Right atrium auricular region (tissue), 2 donors: ENCODE measurements at regions not wholly inside any gene's neighbourhood (a gene's known extent, or its start where the extent isn't known, plus 50 kb on each side); places are given as distances from the start of the nearest gene placed in this dataset.
"Not testable (repeated sequence)": the region's sequence is repeated elsewhere in the genome, so short reads cannot be mapped to it uniquely, and the experiment has no call there.

ENCODE experiments used
- DNase-seq: peaks from one replicate; pipeline ENCODE4 v3.0.0-alpha.2; 2019; ENCODE audit warnings: low spot score
- H3K27ac ChIP-seq, 2 donors: fragments of 200-600 bp; sonication (generic); 1 replicate in 1 of 2; 2 replicates in 1 of 2; pipeline ENCODE4 v1.5.1; 2016 to 2019
- H3K27me3 ChIP-seq, 2 donors: fragments of 200-600 bp; sonication (generic); one replicate each; pipeline versions ENCODE4 v1.5.1 to v1.6.0; 2017 to 2019
- H3K36me3 ChIP-seq: fragments of 200-600 bp; sonication (generic); one replicate; pipeline ENCODE4 v1.5.1; 2016
- H3K4me1 ChIP-seq, 2 donors: fragments of 200-600 bp; sonication (generic); one replicate each; pipeline versions ENCODE4 v1.5.1 to v1.6.0; 2017 to 2019
- H3K4me3 ChIP-seq, 2 donors: fragments of 200-600 bp; sonication (generic); 1 replicate in 1 of 2; 2 replicates in 1 of 2; pipeline ENCODE4 v1.5.1; 2017 to 2019; ENCODE audit warnings: mild to moderate bottlenecking in 1 of 2, moderate library complexity in 1 of 2
- H3K9me3 ChIP-seq, 2 donors: fragments of 200-600 bp; sonication (generic); one replicate each; pipeline ENCODE4 v1.5.1; 2019
- CTCF ChIP-seq, 2 donors: fragments of 200-600 bp; sonication (generic); IDR thresholded peaks; one replicate each; pipeline ENCODE4 v1.5.1; 2019; ENCODE audit warnings: antibody characterized with exemption in 2 of 2

DNA sequence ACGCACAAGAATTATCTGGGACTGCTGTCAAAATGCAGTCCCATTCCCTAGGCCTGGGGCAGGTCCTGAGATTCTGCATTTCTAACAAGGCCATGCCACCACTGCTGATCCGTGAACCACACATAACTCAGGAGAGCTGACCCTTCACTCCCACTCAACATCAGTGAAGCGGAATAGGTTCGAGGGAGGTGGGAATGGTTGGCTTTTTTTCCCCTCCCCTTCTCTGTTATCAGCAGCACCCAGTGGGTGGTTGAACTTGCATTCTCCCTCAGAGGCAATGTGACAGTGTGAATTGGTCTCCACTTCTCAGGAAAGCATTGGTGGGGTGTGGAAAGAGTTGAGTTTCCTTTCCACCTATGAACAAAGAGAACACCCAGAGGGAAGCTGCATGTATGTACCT lies 344.3 kb downstream of the GADD45G start:
- no peak for TF ChIP-seq CTCF (IDR thresholded peaks at IDR 0.05)
- Histone ChIP-seq H3K4me1 (peaks cover 0 to 4% of the 10 kb centered on the region in 2 donors), H3K4me3 (no peak overlapping the region), H3K27ac (no peak overlapping the region), H3K27me3 (no peaks in the 10 kb centered on the region), H3K9me3 (no peaks in the 10 kb centered on the region), H3K36me3 (no peaks in the 10 kb centered on the region)
- DNase-seq: no peak

- no peaks in the 10 kb centered on the region for H3K27me3 ChIP-seq
- peaks cover 0 to 7% of the 10 kb centered on the region in 2 donors for H3K4me1 ChIP-seq
- no peaks in the 10 kb centered on the region for H3K36me3 ChIP-seq
- no peak overlapping the region for H3K27ac ChIP-seq
- no peak for DNase-seq
- H3K4me3 ChIP-seq: no peak overlapping the region
- TF ChIP-seq CTCF (IDR thresholded peaks at IDR 0.05): no peak
- no peaks in the 10 kb centered on the region for H3K9me3 ChIP-seq
Observed at GRCh38 chr9:89951675-89952074, 346.9 kb downstream of the GADD45G start.

DNA sequence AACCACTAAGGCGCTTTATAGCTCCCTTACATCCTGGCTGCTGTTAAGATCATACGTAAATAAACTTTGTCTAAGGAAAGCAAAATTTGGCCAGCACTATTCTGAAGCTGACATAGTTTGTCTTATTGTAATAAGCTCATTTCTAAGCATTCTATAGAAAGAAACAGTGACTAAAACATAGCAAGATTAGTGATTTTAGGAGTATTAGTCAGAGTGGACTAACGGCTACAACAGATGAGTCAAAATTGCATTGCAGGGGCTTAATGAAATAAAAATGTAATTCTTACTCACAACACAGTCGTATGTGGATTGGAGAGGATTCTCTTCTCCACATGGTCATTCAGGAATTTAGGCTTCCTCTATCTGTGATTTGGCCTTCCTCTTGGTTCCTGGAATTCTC lies 347.6 kb downstream of the GADD45G start:
- TF ChIP-seq CTCF (IDR thresholded peaks at IDR 0.05): no peak
- no peak for DNase-seq

DNA sequence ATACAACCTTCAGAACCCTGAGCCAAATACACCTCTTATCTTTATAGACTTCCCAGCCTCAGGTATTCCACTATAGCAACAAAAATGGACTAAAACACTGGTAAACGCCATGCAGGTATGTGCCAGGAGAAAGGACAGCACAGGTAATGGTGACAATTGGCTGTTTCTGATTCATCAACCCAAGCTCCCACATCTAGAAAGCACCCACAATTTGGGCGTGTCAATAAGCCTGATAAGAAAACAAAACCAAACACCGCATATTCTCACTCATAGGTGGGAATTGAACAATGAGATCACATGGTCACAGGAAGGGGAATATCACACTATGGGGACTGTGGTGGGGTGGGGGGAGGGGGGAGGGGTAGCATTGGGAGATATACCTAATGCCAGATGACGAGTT lies 348.5 kb downstream of the GADD45G start:
- H3K36me3 ChIP-seq, H3K27ac ChIP-seq, H3K27me3 ChIP-seq, H3K4me3 ChIP-seq, DNase-seq, H3K4me1 ChIP-seq, H3K9me3 ChIP-seq: not testable (repeated sequence)

More for the DNA sequence above, 347.6 kb downstream of the GADD45G start:
- Histone ChIP-seq H3K9me3 (no peaks in the 10 kb centered on the region), H3K27me3 (no peaks in the 10 kb centered on the region), H3K4me3 (no peak overlapping the region), H3K36me3 (no peaks in the 10 kb centered on the region), H3K27ac (no peak overlapping the region), H3K4me1 (peaks cover 0 to 7% of the 10 kb centered on the region in 2 donors)

DNA sequence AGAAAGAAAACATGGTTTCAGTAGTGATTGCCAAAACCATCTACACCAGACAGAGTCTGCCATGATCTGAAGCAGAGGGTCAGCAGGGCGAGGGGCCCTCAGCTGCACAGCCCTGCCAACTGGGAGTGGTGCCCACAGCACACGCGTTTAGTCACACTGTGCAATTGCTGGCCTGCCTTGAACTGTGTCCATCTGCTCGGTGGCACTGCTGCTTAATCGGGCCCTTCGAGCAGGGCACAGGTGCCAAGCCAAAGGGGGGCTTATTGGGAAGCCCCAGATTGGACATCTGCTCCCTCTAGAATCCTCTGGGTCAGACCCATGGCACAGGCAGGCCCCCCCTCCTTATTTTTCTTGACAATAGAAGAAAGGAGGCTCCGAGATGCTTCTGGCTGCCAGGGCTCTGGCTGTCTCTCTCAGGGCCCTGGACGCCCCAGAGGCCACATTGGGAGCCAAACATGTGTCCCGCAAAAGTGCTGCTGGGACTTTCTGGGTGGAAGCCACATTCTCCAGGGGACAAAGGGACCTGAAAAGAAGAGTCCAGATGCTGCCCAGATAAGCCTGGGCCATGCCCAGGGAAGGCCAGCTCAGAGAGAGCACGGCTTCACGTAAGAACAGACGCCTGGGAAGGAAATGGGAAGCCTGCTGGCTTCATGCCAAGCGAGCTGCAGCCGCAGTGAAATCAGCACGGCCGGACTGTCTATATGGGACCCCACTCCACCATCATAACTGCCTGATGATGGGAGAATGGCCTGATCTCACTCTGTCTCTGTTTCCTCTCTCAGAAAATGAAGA lies 349.2 kb downstream of the GADD45G start:
- no peak overlapping the region for H3K27ac ChIP-seq
- no peaks in the 10 kb centered on the region for H3K27me3 ChIP-seq

GRCh38 chr9:89955144-89955543 lies 350.3 kb downstream of the GADD45G start:
- Histone ChIP-seq H3K27me3 (no peaks in the 10 kb centered on the region), H3K36me3 (no peaks in the 10 kb centered on the region), H3K9me3 (no peaks in the 10 kb centered on the region), H3K4me3 (no peak overlapping the region), H3K27ac (no peak overlapping the region), H3K4me1 (peaks cover 0 to 7% of the 10 kb centered on the region in 2 donors)
- DNase-seq: no peak
- TF ChIP-seq CTCF (IDR thresholded peaks at IDR 0.05): no peak

More for the DNA sequence above, 349.2 kb downstream of the GADD45G start:
- H3K4me1 ChIP-seq: peaks cover 0 to 7% of the 10 kb centered on the region in 2 donors
- no peak for DNase-seq
- H3K9me3 ChIP-seq: no peaks in the 10 kb centered on the region
- no peak for TF ChIP-seq CTCF (IDR thresholded peaks at IDR 0.05)
- H3K36me3 ChIP-seq: no peaks in the 10 kb centered on the region
- H3K4me3 ChIP-seq: no peak overlapping the region
